Left lung (tissue), 4 donors: ENCODE measurements at regions not wholly inside any gene's neighbourhood (a gene's known extent, or its start where the extent isn't known, plus 50 kb on each side); places are given as distances from the start of the nearest gene placed in this dataset.

Experiments
- ATAC-seq: fragments of 200-7000 bp; cut with Tn5 transposase; one replicate; pipeline ENCODE4 v1.9.1; 2020; ENCODE audit warnings: moderate library complexity
- DNase-seq, 4 donors: peaks; one replicate each; pipeline ENCODE4 v3.0.0-alpha.2; 2013 to 2020
- H3K27ac ChIP-seq, 2 donors: fragments of 200-600 bp; sonication (generic) in 1 of 2; one replicate each; pipeline versions ENCODE4 v1.5.0 to v1.8.0; 2020 to 2021
- H3K27me3 ChIP-seq, 2 donors: fragments of 200-600 bp; sonication (generic) in 1 of 2; one replicate each; pipeline versions ENCODE4 v1.5.0 to v1.8.0; 2020 to 2021
- H3K36me3 ChIP-seq, 2 donors: fragments of 200-600 bp; sonication (generic) in 1 of 2; one replicate each; pipeline versions ENCODE4 v1.5.0 to v1.8.0; 2020 to 2021
- H3K4me1 ChIP-seq, 2 donors: fragments of 200-600 bp; one replicate each; pipeline ENCODE4 v1.8.0; 2021
- H3K4me3 ChIP-seq, 2 donors: fragments of 200-600 bp; sonication (generic) in 1 of 2; one replicate each; pipeline versions ENCODE4 v1.5.0 to v1.8.0; 2020 to 2021; ENCODE audit warnings: mild to moderate bottlenecking in 1 of 2
- H3K9me3 ChIP-seq, 2 donors: fragments of 200-600 bp; sonication (generic) in 1 of 2; one replicate each; pipeline versions ENCODE4 v1.5.0 to v1.8.0; 2020 to 2021
- CTCF ChIP-seq, 2 donors: fragments of 200-600 bp; sonication (generic) in 1 of 2; IDR thresholded peaks; one replicate each; pipeline versions ENCODE4 v1.5.0 to v1.8.0; 2021; ENCODE audit warnings: antibody characterized with exemption in 2 of 2
- intact Hi-C, 2 donors: fragments of 100-400 bp; cut with DNase I; formaldehyde crosslinking; loops; one replicate each; pipeline versions ENCODE4 v1.11.2 to v1.14.2; 2022
- donor health status: DM: no; HTN: yes; CAD: no.
- donor health status: DM: no; HTN: no; CAD: no.

DNA sequence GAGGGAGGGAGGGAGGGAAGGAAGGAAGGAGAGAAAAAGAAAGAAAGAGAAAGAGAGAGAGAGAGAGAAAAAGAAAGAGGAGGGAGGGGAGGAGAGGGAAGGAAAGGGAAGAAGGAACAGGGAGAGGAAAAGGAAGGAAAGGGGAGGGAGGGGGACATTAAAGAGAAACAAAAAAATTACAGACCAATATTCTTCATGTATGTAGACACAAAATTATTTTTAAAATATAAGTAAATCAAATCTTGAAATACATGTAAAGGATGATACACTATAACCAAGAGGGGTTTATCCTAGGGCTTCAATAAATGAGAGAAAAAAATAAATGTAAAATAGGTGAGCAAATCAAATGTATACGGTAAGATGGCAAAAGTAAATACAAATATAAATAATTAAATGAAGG is 71.2 kb upstream of the TMEM244 start:
- peaks cover 0 to 1% of the 10 kb centered on the region in 2 donors for H3K27me3 ChIP-seq
- no peaks in the 10 kb centered on the region for H3K4me1 ChIP-seq
- intact Hi-C loops = no loop called here
- no peaks in the 10 kb centered on the region for H3K36me3 ChIP-seq
- DNase-seq (no peak), ATAC-seq (no peak)
- no peak overlapping the region for H3K27ac ChIP-seq
- no peak overlapping the region for H3K4me3 ChIP-seq
- H3K9me3 ChIP-seq = no peaks in the 10 kb centered on the region
- TF ChIP-seq CTCF (IDR thresholded peaks at IDR 0.05) = no peak

DNA sequence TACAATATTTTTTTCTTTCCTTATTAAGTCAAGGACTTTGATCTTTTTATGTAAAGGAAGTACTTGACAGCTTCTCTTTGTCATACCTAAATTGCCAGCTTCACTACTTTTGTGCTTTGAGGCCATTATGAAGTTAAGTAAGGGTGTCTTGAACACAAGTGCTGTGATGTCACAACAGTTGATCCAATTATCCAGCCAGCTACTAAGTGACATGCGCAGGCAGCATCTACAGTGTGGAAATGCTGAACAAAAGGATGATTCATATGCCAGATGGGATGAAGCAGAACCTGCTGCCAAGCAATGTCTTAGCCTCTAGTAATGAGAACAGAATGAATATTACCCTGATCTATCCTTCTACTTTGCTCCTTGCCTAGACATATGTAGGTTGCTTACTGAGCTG is 68.3 kb upstream of the TMEM244 start:
- Histone ChIP-seq H3K36me3 (no peaks in the 10 kb centered on the region), H3K4me1 (no peaks in the 10 kb centered on the region), H3K27ac (no peak overlapping the region), H3K27me3 (no peaks in the 10 kb centered on the region), H3K4me3 (no peak overlapping the region), H3K9me3 (no peaks in the 10 kb centered on the region)
- TF ChIP-seq CTCF (IDR thresholded peaks at IDR 0.05) = no peak
- intact Hi-C loops = no loop called here
- DNase-seq = no peak
- no peak for ATAC-seq

GRCh38 chr6:129923530-129924250 is 62.6 kb upstream of the TMEM244 start:
- H3K36me3 ChIP-seq = no peaks in the 10 kb centered on the region
- no peaks in the 10 kb centered on the region for H3K9me3 ChIP-seq
- H3K27me3 ChIP-seq = no peaks in the 10 kb centered on the region
- ATAC-seq = peak; percentile 54
- intact Hi-C loops = no loop called here
- DNase-seq = no peak
- H3K4me3 ChIP-seq = no peak overlapping the region
- no peak for TF ChIP-seq CTCF (IDR thresholded peaks at IDR 0.05)
- peaks cover 0 to 5% of the 10 kb centered on the region in 2 donors for H3K4me1 ChIP-seq
- no peak overlapping the region for H3K27ac ChIP-seq

- no peak for ATAC-seq
- no peak for TF ChIP-seq CTCF (IDR thresholded peaks at IDR 0.05)
- intact Hi-C loops = no loop called here
- H3K4me1 ChIP-seq = peaks cover 0 to 5% of the 10 kb centered on the region in 2 donors
- no peak for DNase-seq
- H3K36me3 ChIP-seq = no peaks in the 10 kb centered on the region
- no peak overlapping the region for H3K27ac ChIP-seq
- no peaks in the 10 kb centered on the region for H3K27me3 ChIP-seq
- no peaks in the 10 kb centered on the region for H3K9me3 ChIP-seq
- H3K4me3 ChIP-seq = no peak overlapping the region
Measured at GRCh38 chr6:129921169-129921817, 60.2 kb upstream of the TMEM244 start.

- H3K4me1 ChIP-seq = peaks cover 0 to 5% of the 10 kb centered on the region in 2 donors
- no peak overlapping the region for H3K27ac ChIP-seq
- ATAC-seq = peak; percentile 71
- no peak for DNase-seq
- no peak overlapping the region for H3K4me3 ChIP-seq
- intact Hi-C loops = no loop called here
- no peaks in the 10 kb centered on the region for H3K9me3 ChIP-seq
- no peak for TF ChIP-seq CTCF (IDR thresholded peaks at IDR 0.05)
- no peaks in the 10 kb centered on the region for H3K27me3 ChIP-seq
- H3K36me3 ChIP-seq = no peaks in the 10 kb centered on the region
Measured at GRCh38 chr6:129920103-129920798, 59.1 kb upstream of the TMEM244 start.
